Common myeloid progenitor, CD34-positive (primary cell): ENCODE measurements at regions not wholly inside any gene's neighbourhood (a gene's known extent, or its start where the extent isn't known, plus 50 kb on each side); places are given as distances from the start of the nearest gene placed in this dataset.

Source experiments
- CTCF ChIA-PET: fragments of 350-600 bp; sonication (Branson Sonifier 250); formaldehyde crosslinking; loops from one replicate; lab custom pipeline; 2021; ENCODE audit warnings: antibody characterized with exemption; lab: Charles Lee
- POLR2A ChIA-PET: fragments of 350-600 bp; sonication (Branson Sonifier 250); formaldehyde crosslinking; loops from one replicate; lab custom pipeline; 2021; ENCODE audit warnings: antibody characterized with exemption; lab: Charles Lee
- DNase-seq, 3 donors: peaks; one replicate each; pipeline versions ENCODE4 v3.0.0 to v3.0.0-alpha.2; 2013
- H3K27ac ChIP-seq, 2 experiments: 1 replicate in 1 of 2; 2 replicates in 1 of 2; pipeline ENCODE4 v1.7.0; 2013; ENCODE audit warnings: inconsistent platforms in 2 of 2, low read length in 2 of 2, mild to moderate bottlenecking in 2 of 2, low read depth in 1 of 2, moderate library complexity in 1 of 2; ENCODE audit not compliant: severe bottlenecking in 2 of 2, insufficient read depth in 1 of 2, poor library complexity in 1 of 2
- H3K27me3 ChIP-seq, 5 experiments: replicated peaks in 2 of 5; 1 replicate in 3 of 5; 2 replicates in 2 of 5; pipeline versions ENCODE4 v1.6.1 to v1.7.0; 2013; ENCODE audit warnings: low read length in 4 of 5, mild to moderate bottlenecking in 2 of 5, moderate library complexity in 2 of 5, inconsistent platforms in 1 of 5; ENCODE audit not compliant: insufficient read depth in 5 of 5, control insufficient read depth in 4 of 5
- H3K36me3 ChIP-seq, 4 experiments: 1 replicate in 2 of 4; 2 replicates in 2 of 4; pipeline versions ENCODE4 v1.6.1 to v1.7.0; 2013; ENCODE audit warnings: low read length in 3 of 4, control low read depth in 1 of 4, mild to moderate bottlenecking in 1 of 4; ENCODE audit not compliant: control insufficient read depth in 4 of 4, insufficient read depth in 4 of 4
- H3K4me1 ChIP-seq, 4 experiments: 1 replicate in 3 of 4; 2 replicates in 1 of 4; pipeline versions ENCODE4 v1.6.1 to v1.7.1; 2013; ENCODE audit warnings: low read length in 3 of 4, mild to moderate bottlenecking in 3 of 4, control low read depth in 1 of 4, inconsistent platforms in 1 of 4, moderate library complexity in 1 of 4; ENCODE audit not compliant: control insufficient read depth in 4 of 4, insufficient read depth in 4 of 4; ENCODE audit errors: control extremely low read depth in 1 of 4
- H3K4me3 ChIP-seq, 7 experiments: 1 replicate in 4 of 7; 2 replicates in 3 of 7; pipeline versions ENCODE4 v1.5.1 to v1.7.0; 2013; ENCODE audit warnings: mild to moderate bottlenecking in 7 of 7, low read length in 6 of 7, moderate library complexity in 6 of 7, inconsistent platforms in 2 of 7, low read depth in 2 of 7, control low read depth in 1 of 7; ENCODE audit not compliant: insufficient read depth in 4 of 7, control insufficient read depth in 1 of 7; ENCODE audit errors: extremely low read depth in 1 of 7
- H3K9me3 ChIP-seq, 5 experiments: 1 replicate in 4 of 5; 2 replicates in 1 of 5; pipeline versions ENCODE4 v1.6.1 to v1.7.1; 2013; ENCODE audit warnings: low read length in 4 of 5, mild to moderate bottlenecking in 2 of 5, inconsistent platforms in 1 of 5, low read depth in 1 of 5, moderate library complexity in 1 of 5; ENCODE audit not compliant: control insufficient read depth in 4 of 5, insufficient read depth in 2 of 5; ENCODE audit errors: control extremely low read depth in 1 of 5
- WGBS: methylation state at CpG from one replicate; pipeline ENCODE4 v1.1.5; 2013; ENCODE audit not compliant: insufficient coverage; 5-methylcytosine and 5-hydroxymethylcytosine counted together

- WGBS, result 0% methylated on average over 1 of the region's 3 CpGs
- no peak for DNase-seq
- Histone ChIP-seq H3K27ac (no peak overlapping the region), H3K4me1 (no peaks in the 10 kb centered on the region), H3K4me3 (no peak overlapping the region), H3K36me3 (no peaks in the 10 kb centered on the region), H3K9me3 (peaks cover 0 to 1% (median 0%) of the 10 kb centered on the region in 5 experiments), H3K27me3 (no peaks in the 10 kb centered on the region)
- ChIA-PET CTCF (no interaction called here), POLR2A (no interaction called here)
These were observed 917.0 kb upstream of the LCORL start for GRCh38 chr4:18938343-18939099.

GRCh38 chr4:18937746-18938145 is 916.2 kb upstream of the LCORL start:
- H3K9me3 ChIP-seq, result peaks cover 0 to 1% (median 0%) of the 10 kb centered on the region in 5 experiments
- no peaks in the 10 kb centered on the region for H3K4me1 ChIP-seq
- H3K27ac ChIP-seq, result no peak overlapping the region
- WGBS, result 100% methylated on average over 3 of the region's 4 CpGs
- H3K4me3 ChIP-seq, result no peak overlapping the region
- ChIA-PET POLR2A (no interaction called here), CTCF (no interaction called here)
- DNase-seq, result no peak
- no peaks in the 10 kb centered on the region for H3K27me3 ChIP-seq
- H3K36me3 ChIP-seq, result no peaks in the 10 kb centered on the region

GRCh38 chr4:18937080-18937479 is 915.5 kb upstream of the LCORL start:
- ChIA-PET POLR2A (no interaction called here), CTCF (no interaction called here)
- no peaks in the 10 kb centered on the region for H3K4me1 ChIP-seq
- no peak overlapping the region for H3K4me3 ChIP-seq
- DNase-seq, result no peak
- 95% methylated on average over 2 of the region's 4 CpGs for WGBS
- no peaks in the 10 kb centered on the region for H3K36me3 ChIP-seq
- H3K9me3 ChIP-seq, result peaks cover 0 to 1% (median 0%) of the 10 kb centered on the region in 5 experiments
- H3K27ac ChIP-seq, result no peak overlapping the region
- no peaks in the 10 kb centered on the region for H3K27me3 ChIP-seq

GRCh38 chr4:18935659-18936345 is 914.2 kb upstream of the LCORL start:
- Histone ChIP-seq H3K4me3 (no peak overlapping the region), H3K27me3 (no peaks in the 10 kb centered on the region), H3K9me3 (peaks cover 0 to 1% (median 0%) of the 10 kb centered on the region in 5 experiments), H3K4me1 (no peaks in the 10 kb centered on the region), H3K36me3 (no peaks in the 10 kb centered on the region), H3K27ac (no peak overlapping the region)
- 58% methylated on average over 4 of the region's 7 CpGs for WGBS
- ChIA-PET POLR2A (no interaction called here), CTCF (no interaction called here)
- DNase-seq, result no peak

- H3K4me3 ChIP-seq, result no peak overlapping the region
- no peaks in the 10 kb centered on the region for H3K36me3 ChIP-seq
- no peak overlapping the region for H3K27ac ChIP-seq
- no peaks in the 10 kb centered on the region for H3K4me1 ChIP-seq
- no CpG with 5 or more reads among the region's 4 CpGs for WGBS
- ChIA-PET POLR2A (no interaction called here), CTCF (no interaction called here)
- H3K9me3 ChIP-seq, result peaks cover 0 to 1% (median 0%) of the 10 kb centered on the region in 5 experiments
- DNase-seq, result no peak
- H3K27me3 ChIP-seq, result no peaks in the 10 kb centered on the region
These were observed 912.6 kb upstream of the LCORL start for GRCh38 chr4:18934197-18934596.

GRCh38 chr4:18932730-18933339 is 911.3 kb upstream of the LCORL start:
- no peaks in the 10 kb centered on the region for H3K27me3 ChIP-seq
- peaks cover 0 to 1% (median 0%) of the 10 kb centered on the region in 5 experiments for H3K9me3 ChIP-seq
- no peaks in the 10 kb centered on the region for H3K36me3 ChIP-seq
- no peak for DNase-seq
- H3K4me3 ChIP-seq, result no peak overlapping the region
- no CpG with 5 or more reads among the region's 1 CpG for WGBS
- no peaks in the 10 kb centered on the region for H3K4me1 ChIP-seq
- ChIA-PET CTCF (no interaction called here), POLR2A (interaction anchor here (0.6 kb wide), 1 partner anchor 1492 kb away, joined by 3 read pairs; no protein-coding TSS in a partner anchor)
- H3K27ac ChIP-seq, result no peak overlapping the region
